Esophagus squamous epithelium (tissue), 5 donors: ENCODE measurements at regions not wholly inside any gene's neighbourhood (a gene's known extent, or its start where the extent isn't known, plus 50 kb on each side); places are given as distances from the start of the nearest gene placed in this dataset.

Source experiments
- DNase-seq: peaks from one replicate; lab custom pipeline; 2025; lab: John Stamatoyannopoulos, UW
- H3K27ac ChIP-seq, 4 donors: fragments of 200-600 bp; sonication (generic); one replicate each; pipeline ENCODE4 v1.5.1; 2016 to 2019; ENCODE audit warnings: mild to moderate bottlenecking in 1 of 4
- H3K27me3 ChIP-seq, 4 donors: fragments of 200-600 bp; sonication (generic); 1 replicate in 3 of 4; 2 replicates in 1 of 4; pipeline versions ENCODE4 v1.5.1 to v1.6.0; 2017 to 2021; ENCODE audit warnings: antibody characterized with exemption in 1 of 4
- H3K36me3 ChIP-seq, 3 donors: fragments of 200-600 bp; sonication (generic); one replicate each; pipeline ENCODE4 v1.5.1; 2016 to 2019
- H3K4me1 ChIP-seq, 3 donors: fragments of 200-600 bp; sonication (generic); one replicate each; pipeline ENCODE4 v1.5.1; 2017 to 2019
- H3K4me3 ChIP-seq, 4 donors: fragments of 200-600 bp; sonication (generic); 1 replicate in 3 of 4; 2 replicates in 1 of 4; pipeline ENCODE4 v1.5.1; 2016 to 2019; ENCODE audit warnings: mild to moderate bottlenecking in 2 of 4, moderate library complexity in 1 of 4
- H3K9me3 ChIP-seq, 3 donors: fragments of 200-600 bp; sonication (generic); one replicate each; pipeline ENCODE4 v1.5.1; 2016 to 2019
- POLR2A ChIP-seq, 4 donors: fragments of 450-650 bp; IDR thresholded peaks; one replicate each; pipeline ENCODE4 v1.6.1; 2017; ENCODE audit warnings: antibody characterized with exemption in 4 of 4, mild to moderate bottlenecking in 4 of 4, moderate library complexity in 3 of 4
- WGBS, 2 donors: methylation state at CpG; one replicate each; pipeline ENCODE4 v1.1.5; 2018; 5-methylcytosine and 5-hydroxymethylcytosine counted together
- intact Hi-C: fragments of 100-400 bp; cut with DNase I; formaldehyde crosslinking; loops from one replicate; pipeline ENCODE4 v1.15.0; 2022
- TF ChIP-seq, protein P1 (sequence below), 6 experiments: fragments of 450-650 bp in 4 of 6; fragments of 200-600 bp in 2 of 6; sonication (generic) in 2 of 6; IDR thresholded peaks; one replicate each; pipeline ENCODE4 v1.5.1; 2016 to 2019; ENCODE audit warnings: antibody characterized with exemption in 6 of 6, mild to moderate bottlenecking in 4 of 6, moderate library complexity in 4 of 6
- donor health status: DM: yes; HTN: yes; CAD: no.

DNA sequence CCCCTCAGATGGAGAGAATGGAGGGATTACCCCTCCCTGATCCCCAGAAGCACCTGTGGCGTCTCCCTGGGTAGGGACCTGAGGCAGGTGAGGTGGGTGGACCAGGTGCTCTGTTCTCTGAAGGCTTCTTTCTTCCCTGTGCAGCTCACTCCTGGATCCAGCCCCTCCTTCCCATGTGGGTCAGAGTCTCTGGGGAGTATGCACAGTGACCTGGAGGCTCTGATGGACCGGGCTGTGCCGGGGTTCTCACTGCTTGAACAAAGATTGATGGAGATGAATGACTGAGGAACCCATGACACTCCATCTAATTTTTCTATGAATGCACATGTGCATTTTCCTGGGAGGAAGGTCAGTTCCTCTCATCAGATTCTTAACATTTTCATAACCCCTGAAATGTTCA lies 78.6 kb upstream of the SHANK2 start:
- H3K4me1 ChIP-seq = no peaks in the 10 kb centered on the region
- H3K4me3 ChIP-seq = no peak overlapping the region
- intact Hi-C loops = no loop called here
- no peak overlapping the region for H3K27ac ChIP-seq
- TF ChIP-seq, protein P1, sequence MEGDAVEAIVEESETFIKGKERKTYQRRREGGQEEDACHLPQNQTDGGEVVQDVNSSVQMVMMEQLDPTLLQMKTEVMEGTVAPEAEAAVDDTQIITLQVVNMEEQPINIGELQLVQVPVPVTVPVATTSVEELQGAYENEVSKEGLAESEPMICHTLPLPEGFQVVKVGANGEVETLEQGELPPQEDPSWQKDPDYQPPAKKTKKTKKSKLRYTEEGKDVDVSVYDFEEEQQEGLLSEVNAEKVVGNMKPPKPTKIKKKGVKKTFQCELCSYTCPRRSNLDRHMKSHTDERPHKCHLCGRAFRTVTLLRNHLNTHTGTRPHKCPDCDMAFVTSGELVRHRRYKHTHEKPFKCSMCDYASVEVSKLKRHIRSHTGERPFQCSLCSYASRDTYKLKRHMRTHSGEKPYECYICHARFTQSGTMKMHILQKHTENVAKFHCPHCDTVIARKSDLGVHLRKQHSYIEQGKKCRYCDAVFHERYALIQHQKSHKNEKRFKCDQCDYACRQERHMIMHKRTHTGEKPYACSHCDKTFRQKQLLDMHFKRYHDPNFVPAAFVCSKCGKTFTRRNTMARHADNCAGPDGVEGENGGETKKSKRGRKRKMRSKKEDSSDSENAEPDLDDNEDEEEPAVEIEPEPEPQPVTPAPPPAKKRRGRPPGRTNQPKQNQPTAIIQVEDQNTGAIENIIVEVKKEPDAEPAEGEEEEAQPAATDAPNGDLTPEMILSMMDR (IDR thresholded peaks at IDR 0.05) = no peak
- no peak for TF ChIP-seq POLR2A (IDR thresholded peaks at IDR 0.05)
- DNase-seq = no peak
- no peaks in the 10 kb centered on the region for H3K36me3 ChIP-seq
- peaks cover 0 to 12% (median 0%) of the 10 kb centered on the region in 4 donors for H3K27me3 ChIP-seq
- WGBS, 2 donors = 90 to 92% methylated on average over 2 to 3 of the region's 3 CpGs
- peaks cover 0 to 12% (median 0%) of the 10 kb centered on the region in 3 donors for H3K9me3 ChIP-seq

DNA sequence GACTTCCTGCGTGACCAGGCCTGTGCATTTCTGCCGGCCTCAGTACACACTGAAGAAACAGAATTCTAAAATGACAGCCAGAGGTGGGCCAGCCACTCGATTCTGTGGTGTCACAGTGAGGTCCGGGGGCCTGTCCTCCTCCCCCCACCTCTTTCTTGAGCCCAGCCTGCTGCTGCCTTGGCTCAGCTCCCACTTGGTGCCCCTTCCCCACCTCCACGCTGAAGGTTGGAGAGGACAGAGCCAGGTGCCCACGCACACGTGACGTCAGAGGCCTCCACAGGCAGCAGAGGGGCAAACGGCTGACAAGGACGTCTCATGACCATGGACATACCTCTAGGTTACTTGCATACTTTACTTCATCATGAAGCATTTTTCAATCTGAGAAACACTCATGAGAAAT lies 78.0 kb upstream of the SHANK2 start:
- no peak overlapping the region for H3K4me3 ChIP-seq
- intact Hi-C loops = no loop called here
- WGBS, 2 donors = 82 to 90% methylated on average over 7 to 9 of the region's 10 CpGs

DNA sequence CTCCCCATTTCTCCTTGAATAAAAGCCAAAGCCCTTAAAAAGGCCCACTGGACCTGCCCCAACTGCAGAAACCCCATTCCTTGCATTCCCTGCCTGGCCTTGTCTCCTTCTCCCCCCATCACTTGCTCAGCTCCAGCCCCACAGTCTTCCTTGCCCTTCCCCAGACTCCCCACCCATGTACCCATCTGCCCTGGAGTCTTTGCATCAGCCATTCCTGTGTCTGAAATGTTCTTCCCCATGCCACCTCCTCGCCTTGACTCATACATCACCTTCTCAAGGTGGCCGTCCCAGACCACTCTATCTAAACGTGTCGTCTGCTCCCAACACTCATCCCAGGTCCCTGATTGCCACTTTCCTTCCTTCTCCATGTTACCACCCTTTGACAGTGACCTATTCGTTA lies 77.4 kb upstream of the SHANK2 start:
- TF ChIP-seq, protein P1 (IDR thresholded peaks at IDR 0.05) = no peak
- TF ChIP-seq POLR2A (IDR thresholded peaks at IDR 0.05) = no peak
- H3K27ac ChIP-seq = no peak overlapping the region
- H3K27me3 ChIP-seq = peaks cover 0 to 10% (median 0%) of the 10 kb centered on the region in 4 donors
- peaks cover 0 to 12% (median 0%) of the 10 kb centered on the region in 3 donors for H3K9me3 ChIP-seq
- intact Hi-C loops = no loop called here
- 81 to 83% methylated on average over 5 of the region's 5 CpGs for WGBS, 2 donors
- H3K4me1 ChIP-seq = no peaks in the 10 kb centered on the region
- H3K4me3 ChIP-seq = no peak overlapping the region
- H3K36me3 ChIP-seq = no peaks in the 10 kb centered on the region
- no peak for DNase-seq

More for the DNA sequence above, 78.0 kb upstream of the SHANK2 start:
- Histone ChIP-seq H3K4me1 (no peaks in the 10 kb centered on the region), H3K36me3 (no peaks in the 10 kb centered on the region), H3K27ac (no peak overlapping the region), H3K9me3 (peaks cover 0 to 12% (median 0%) of the 10 kb centered on the region in 3 donors), H3K27me3 (peaks cover 0 to 12% (median 0%) of the 10 kb centered on the region in 4 donors)
- no peak for DNase-seq
- TF ChIP-seq, protein P1 (IDR thresholded peaks at IDR 0.05) = no peak
- no peak for TF ChIP-seq POLR2A (IDR thresholded peaks at IDR 0.05)

DNA sequence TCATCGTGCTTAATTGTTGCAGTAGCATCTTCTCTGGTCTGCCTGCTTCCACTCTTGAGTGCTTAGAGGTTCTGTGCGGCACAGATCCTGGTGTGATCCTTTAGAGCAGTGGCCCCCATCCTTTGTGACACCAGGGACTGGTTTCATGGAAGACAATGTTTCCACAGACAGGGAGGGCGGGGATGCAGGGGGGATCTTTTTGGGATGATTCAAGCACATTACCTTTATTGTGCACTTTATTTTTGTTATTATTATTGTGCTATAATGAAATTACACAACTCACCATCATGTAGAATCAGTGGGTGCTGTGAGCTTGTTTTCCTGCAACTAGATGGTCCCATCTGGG lies 76.8 kb upstream of the SHANK2 start:
- H3K27me3 ChIP-seq = peaks cover 0 to 3% (median 0%) of the 10 kb centered on the region in 4 donors
- TF ChIP-seq POLR2A (IDR thresholded peaks at IDR 0.05) = no peak
- no peaks in the 10 kb centered on the region for H3K36me3 ChIP-seq
- H3K4me1 ChIP-seq = no peaks in the 10 kb centered on the region
- WGBS, 2 donors = 80 to 82% methylated on average over 2 to 3 of the region's 3 CpGs
- no peak overlapping the region for H3K27ac ChIP-seq
- H3K9me3 ChIP-seq = peaks cover 0 to 11% (median 0%) of the 10 kb centered on the region in 3 donors
- DNase-seq = no peak
- no peak overlapping the region for H3K4me3 ChIP-seq
- intact Hi-C loops = no loop called here

DNA sequence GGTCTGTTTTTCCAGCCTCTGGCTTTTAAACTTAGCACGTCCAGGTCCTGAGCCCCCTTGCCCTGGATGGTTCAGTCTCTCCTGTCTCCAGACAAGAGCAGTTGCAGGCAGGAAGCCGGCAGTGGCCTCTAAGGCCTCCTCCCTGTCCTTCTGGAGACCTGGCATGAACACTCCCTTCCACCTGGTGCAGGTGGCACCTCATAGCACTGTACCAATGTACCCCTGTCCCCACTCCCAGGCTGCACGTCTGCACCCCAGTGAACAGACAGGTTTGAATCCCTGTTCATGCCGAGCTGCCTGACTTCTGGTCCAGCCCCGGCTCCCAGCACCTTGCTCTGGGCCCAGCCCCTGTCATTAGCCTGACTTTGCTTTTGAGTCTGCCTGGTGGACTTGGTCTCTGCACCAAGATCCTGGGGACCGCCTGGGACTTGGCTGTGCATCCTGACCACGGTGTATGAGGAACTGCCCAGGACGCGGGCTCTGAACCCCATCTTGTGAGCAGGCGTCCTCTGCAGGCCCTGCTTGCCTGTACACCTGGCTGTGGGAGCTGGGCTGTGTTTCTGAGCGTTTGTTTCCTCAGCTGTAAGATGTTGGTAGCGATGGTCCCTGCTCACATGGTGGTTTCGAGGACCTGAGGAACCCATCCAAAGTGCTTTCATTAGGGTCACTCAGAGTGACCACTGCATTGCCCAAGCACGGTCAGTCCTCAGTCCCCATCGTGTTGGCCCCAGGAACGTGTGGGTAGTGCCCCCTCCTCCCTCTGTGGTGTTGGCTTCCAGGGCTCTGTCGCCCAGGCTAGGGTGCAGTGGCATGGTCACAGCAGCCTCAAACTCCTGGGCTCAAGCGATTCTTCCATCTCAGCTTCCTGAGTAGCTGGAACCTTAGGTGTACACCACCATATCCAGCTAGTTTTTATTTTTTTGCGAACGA lies 75.0 kb upstream of the SHANK2 start:
- no peaks in the 10 kb centered on the region for H3K4me1 ChIP-seq
- peaks cover 0 to 7% (median 0%) of the 10 kb centered on the region in 4 donors for H3K27me3 ChIP-seq
- no peaks in the 10 kb centered on the region for H3K36me3 ChIP-seq
- H3K9me3 ChIP-seq = no peaks in the 10 kb centered on the region
- no peak for DNase-seq
- 77 to 94% methylated on average over 5 to 10 of the region's 20 CpGs for WGBS, 2 donors
- no peak for TF ChIP-seq POLR2A (IDR thresholded peaks at IDR 0.05)
- no peak overlapping the region for H3K4me3 ChIP-seq
- no peak overlapping the region for H3K27ac ChIP-seq
- intact Hi-C loops = no loop called here

DNA sequence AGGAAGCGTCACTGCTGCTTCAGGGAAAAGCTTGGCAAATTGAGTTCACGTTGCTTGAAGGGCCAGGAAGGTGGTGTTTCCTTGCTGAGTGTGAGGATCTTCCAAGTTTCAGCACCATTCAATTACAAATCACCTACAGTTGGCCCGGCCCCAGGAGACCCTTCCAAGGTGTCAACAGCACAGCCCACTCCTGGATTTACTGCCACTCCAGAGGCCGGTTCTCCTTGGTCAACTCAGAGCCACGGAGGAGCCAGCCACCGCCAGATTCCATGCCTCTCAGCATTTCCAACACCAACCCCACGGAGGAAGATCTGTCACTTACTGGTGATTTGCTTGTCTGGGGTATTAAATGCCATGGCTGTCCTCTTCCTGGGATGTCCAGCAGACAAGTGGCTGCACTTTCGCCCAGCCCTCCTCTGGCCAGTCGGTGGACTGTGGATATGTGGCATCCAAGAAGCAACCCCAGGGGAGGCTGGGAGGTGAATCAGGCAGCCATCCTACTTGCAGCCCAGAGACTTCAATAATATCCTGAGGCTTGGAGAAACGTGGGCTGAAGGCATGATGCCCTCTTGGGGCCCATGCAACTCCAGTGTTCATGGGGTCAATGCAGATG lies 74.1 kb upstream of the SHANK2 start:
- Histone ChIP-seq H3K4me1 (no peaks in the 10 kb centered on the region), H3K27me3 (peaks cover 0 to 7% (median 0%) of the 10 kb centered on the region in 4 donors), H3K36me3 (no peaks in the 10 kb centered on the region), H3K27ac (no peak overlapping the region), H3K9me3 (no peaks in the 10 kb centered on the region), H3K4me3 (no peak overlapping the region)
- DNase-seq = no peak
- WGBS, 2 donors = 72 to 100% methylated on average over 1 to 6 of the region's 10 CpGs
- TF ChIP-seq, protein P1 (IDR thresholded peaks at IDR 0.05) = no peak
- TF ChIP-seq POLR2A (IDR thresholded peaks at IDR 0.05) = no peak
- intact Hi-C loops = no loop called here
